PC-3 (cell line): ENCODE measurements at regions not wholly inside any gene's neighbourhood (a gene's known extent, or its start where the extent isn't known, plus 50 kb on each side); places are given as distances from the start of the nearest gene placed in this dataset.

Experiments used
- EZH2 ChIP-seq: fragments of 300-600 bp; sonication (generic); IDR thresholded peaks from one replicate; pipeline ENCODE4 v1.6.1; 2017; ENCODE audit warnings: antibody characterized with exemption, mild to moderate bottlenecking, low read length; ENCODE audit not compliant: unreplicated experiment
- EZH2phosphoT487 ChIP-seq: fragments of 300-600 bp; sonication (generic); IDR thresholded peaks from 2 replicates; pipeline ENCODE4 v1.6.1; 2018; ENCODE audit warnings: mild to moderate bottlenecking, antibody characterized with exemption, low read length, borderline replicate concordance

DNA sequence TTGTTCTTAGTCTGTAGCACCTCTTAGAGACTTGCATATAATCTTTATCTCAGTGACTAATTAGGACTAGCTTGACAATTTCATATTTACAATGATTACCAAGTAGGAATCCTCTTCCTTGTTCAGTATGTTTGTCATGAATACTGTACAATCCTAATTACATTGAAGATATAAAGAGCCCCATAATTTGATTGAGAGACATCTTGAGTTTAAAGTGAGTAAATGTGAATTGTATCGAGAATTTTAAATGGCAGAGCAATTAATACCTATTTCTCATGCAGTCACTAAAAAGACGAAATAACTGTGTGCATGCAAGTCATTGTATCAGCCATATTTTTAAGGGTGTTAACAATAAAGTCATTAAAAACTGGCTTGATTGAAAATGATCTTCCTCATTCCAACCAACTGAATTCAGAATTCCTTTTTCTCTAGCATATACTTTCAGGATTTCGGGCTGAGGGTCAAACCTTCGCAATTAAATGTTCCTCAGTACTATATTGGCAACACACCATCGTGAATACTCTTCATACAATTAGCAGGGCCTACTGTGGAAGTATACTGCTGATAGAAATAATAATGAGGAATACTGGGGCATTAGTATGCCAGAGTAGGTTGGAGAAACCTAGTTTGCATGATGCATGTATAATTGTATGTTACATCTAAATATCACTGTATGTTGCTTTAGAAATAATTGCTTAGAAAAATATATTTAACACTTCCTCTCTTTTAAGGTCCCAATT is 284.7 kb upstream of the TMEM161B start:
- TF ChIP-seq EZH2phosphoT487: no peak
- no peak for TF ChIP-seq EZH2
